Keratinocyte (primary cell): ENCODE measurements at regions not wholly inside any gene's neighbourhood (a gene's known extent, or its start where the extent isn't known, plus 50 kb on each side); places are given as distances from the start of the nearest gene placed in this dataset.

ENCODE experiments used
- EZH2 ChIP-seq: IDR thresholded peaks from one replicate; pipeline ENCODE4 v1.6.1; 2012; ENCODE audit warnings: inconsistent platforms, mild to moderate bottlenecking, low read length, moderate library complexity
- TF ChIP-seq, protein P1 (sequence below), 3 experiments: IDR thresholded peaks in 1 of 3; conservative IDR thresholded peaks in 1 of 3; optimal IDR thresholded peaks in 1 of 3; 2 replicates in 2 of 3; 3 replicates in 1 of 3; pipeline versions ENCODE3 to v1.5.1; 2011; ENCODE audit warnings: low read length in 3 of 3, mild to moderate bottlenecking in 3 of 3, moderate library complexity in 2 of 3, control low read depth in 1 of 3, inconsistent platforms in 1 of 3; ENCODE audit not compliant: insufficient read depth in 2 of 3; ENCODE audit errors: extremely low read depth in 1 of 3

DNA sequence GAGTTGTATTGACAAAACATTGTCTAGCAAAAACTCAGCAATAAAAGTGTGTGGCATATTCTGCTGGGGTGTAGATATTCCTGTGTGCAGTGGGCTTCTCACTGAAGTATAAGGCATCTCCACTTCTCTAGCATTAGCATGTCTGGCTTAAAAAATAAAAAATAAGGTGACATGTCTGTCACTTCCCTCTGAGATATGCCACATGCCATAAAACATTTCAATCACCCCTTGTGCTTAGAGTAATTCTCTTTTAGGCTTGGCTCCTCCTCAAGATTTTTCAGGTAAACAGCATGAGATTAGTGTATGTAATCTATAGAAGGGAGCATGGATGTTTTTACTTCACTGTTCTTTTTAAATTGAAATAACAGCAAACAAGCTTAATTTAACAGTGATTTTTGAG lies 194.4 kb upstream of the SNX7 start:
- TF ChIP-seq, protein P1, sequence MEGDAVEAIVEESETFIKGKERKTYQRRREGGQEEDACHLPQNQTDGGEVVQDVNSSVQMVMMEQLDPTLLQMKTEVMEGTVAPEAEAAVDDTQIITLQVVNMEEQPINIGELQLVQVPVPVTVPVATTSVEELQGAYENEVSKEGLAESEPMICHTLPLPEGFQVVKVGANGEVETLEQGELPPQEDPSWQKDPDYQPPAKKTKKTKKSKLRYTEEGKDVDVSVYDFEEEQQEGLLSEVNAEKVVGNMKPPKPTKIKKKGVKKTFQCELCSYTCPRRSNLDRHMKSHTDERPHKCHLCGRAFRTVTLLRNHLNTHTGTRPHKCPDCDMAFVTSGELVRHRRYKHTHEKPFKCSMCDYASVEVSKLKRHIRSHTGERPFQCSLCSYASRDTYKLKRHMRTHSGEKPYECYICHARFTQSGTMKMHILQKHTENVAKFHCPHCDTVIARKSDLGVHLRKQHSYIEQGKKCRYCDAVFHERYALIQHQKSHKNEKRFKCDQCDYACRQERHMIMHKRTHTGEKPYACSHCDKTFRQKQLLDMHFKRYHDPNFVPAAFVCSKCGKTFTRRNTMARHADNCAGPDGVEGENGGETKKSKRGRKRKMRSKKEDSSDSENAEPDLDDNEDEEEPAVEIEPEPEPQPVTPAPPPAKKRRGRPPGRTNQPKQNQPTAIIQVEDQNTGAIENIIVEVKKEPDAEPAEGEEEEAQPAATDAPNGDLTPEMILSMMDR (optimal IDR thresholded peaks at IDR 0.05 in 1 of 3, IDR thresholded peaks at IDR 0.05 in 1 of 3, conservative IDR thresholded peaks at IDR 0.05 in 1 of 3; ENCODE audit: extremely low read depth in 1 of 3, insufficient read depth in 2 of 3, low read length in 3 of 3), result no peak
- no peak for TF ChIP-seq EZH2
